ENCODE measurements at regions not wholly inside any gene's neighbourhood (a gene's known extent, or its start where the extent isn't known, plus 50 kb on each side); places are given as distances from the start of the nearest gene placed in this dataset.

DNA sequence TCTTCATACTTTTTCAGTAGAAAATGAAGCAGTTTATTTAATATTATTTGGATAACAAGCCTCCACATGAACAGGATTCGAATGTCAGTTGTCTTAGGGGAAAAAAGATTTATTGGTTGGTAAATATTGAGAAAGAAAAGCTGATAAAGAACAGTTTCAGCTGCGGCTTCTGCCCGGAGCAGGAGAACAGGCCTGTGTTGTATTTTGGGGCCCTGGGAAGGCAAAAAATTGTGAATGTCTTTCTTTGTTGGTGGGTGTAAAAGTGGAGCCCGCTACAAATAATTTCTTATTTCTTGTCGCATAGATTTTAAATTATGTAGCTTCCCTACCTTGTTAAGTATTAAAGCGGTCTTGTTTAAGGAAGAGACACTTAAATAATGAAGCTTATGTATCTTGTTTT is 90.5 kb upstream of the PAX1 start:
- H2BK15ac ChIP-seq (ENCODE audit: low read length) = no peak overlapping the region
- H2AFZ ChIP-seq (ENCODE audit: low read length) = no peak overlapping the region
- no peaks in the 10 kb centered on the region for H3K36me3 ChIP-seq (replicated peaks in 1 of 2; ENCODE audit: control insufficient read depth in 2 of 2, insufficient read depth in 2 of 2, low read length in 2 of 2)
- no peak for DNase-seq (ENCODE audit: low spot score)
- WGBS, 2 donors (ENCODE audit: extremely low coverage in 2 of 2, insufficient read length in 2 of 2, insufficient replicate concordance in 1 of 2) = no CpG with 5 or more reads among the region's 6 CpGs
- H3K4ac ChIP-seq (ENCODE audit: low read length) = no peak overlapping the region
- H4K91ac ChIP-seq (ENCODE audit: low read depth, low read length, poor library complexity) = no peak overlapping the region
- no peak overlapping the region for H2BK5ac ChIP-seq (ENCODE audit: low read length)
- no peak overlapping the region for H3K9ac ChIP-seq (ENCODE audit: low read depth, low read length, poor library complexity)
- H3K27me3 ChIP-seq (ENCODE audit: control insufficient read depth in 3 of 3, insufficient read depth in 3 of 3, low read depth in 1 of 3, low read length in 3 of 3) = no peaks in the 10 kb centered on the region
- no peak overlapping the region for H2BK12ac ChIP-seq (ENCODE audit: low read length)
- no peak overlapping the region for H3K4me2 ChIP-seq (ENCODE audit: insufficient read depth, low read length, poor library complexity, severe bottlenecking)
- no peaks in the 10 kb centered on the region for H3K79me1 ChIP-seq (ENCODE audit: low read depth, low read length)
- H4K8ac ChIP-seq (ENCODE audit: low read depth, low read length) = no peak overlapping the region
- H3K4me1 ChIP-seq (ENCODE audit: control insufficient read depth in 2 of 2, insufficient read depth in 1 of 2, low read depth in 1 of 2, low read length in 2 of 2) = no peaks in the 10 kb centered on the region
- no peak overlapping the region for H3K23ac ChIP-seq (ENCODE audit: low read depth, low read length, poor library complexity)
- no peak overlapping the region for H3K4me3 ChIP-seq (ENCODE audit: low read length in 2 of 2)
- H3K14ac ChIP-seq (ENCODE audit: low read length) = no peak overlapping the region
- H3K27ac ChIP-seq (replicated peaks; ENCODE audit: low read length) = no peak overlapping the region
- no peaks in the 10 kb centered on the region for H3K9me3 ChIP-seq (replicated peaks in 1 of 2; ENCODE audit: control insufficient read depth in 2 of 2, insufficient read depth in 1 of 2, low read depth in 1 of 2, low read length in 2 of 2)
- H2AK5ac ChIP-seq (ENCODE audit: low read depth, low read length) = no peak overlapping the region
- no peak overlapping the region for H2BK120ac ChIP-seq (ENCODE audit: low read depth, low read length)
- no peak overlapping the region for H3K18ac ChIP-seq (ENCODE audit: low read length)

DNA sequence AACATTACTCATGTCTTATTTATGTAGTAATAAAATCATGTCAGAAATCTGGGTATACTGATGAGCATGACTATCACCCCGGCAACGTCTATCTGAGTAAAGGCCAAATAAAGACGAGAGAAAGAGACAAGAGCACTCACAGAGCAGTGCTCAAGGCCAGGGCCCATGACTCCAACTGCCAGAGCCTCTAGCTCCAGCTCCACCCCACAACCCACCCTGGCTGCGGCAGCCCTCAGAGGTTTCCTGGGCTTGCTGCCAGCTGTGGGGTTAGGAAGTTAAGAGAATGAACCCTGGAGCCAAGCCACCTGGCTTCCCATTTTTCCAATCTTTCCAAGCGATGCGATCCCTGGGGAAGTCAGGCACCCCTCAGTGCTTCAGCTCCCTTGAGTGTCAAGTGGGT is 92.0 kb upstream of the PAX1 start:
- no peak overlapping the region for H3K4ac ChIP-seq (ENCODE audit: low read length)
- H3K9ac ChIP-seq (ENCODE audit: low read depth, low read length, poor library complexity) = no peak overlapping the region
- no peak overlapping the region for H3K14ac ChIP-seq (ENCODE audit: low read length)
- no peaks in the 10 kb centered on the region for H3K27me3 ChIP-seq (ENCODE audit: control insufficient read depth in 3 of 3, insufficient read depth in 3 of 3, low read depth in 1 of 3, low read length in 3 of 3)
- no peak overlapping the region for H3K18ac ChIP-seq (ENCODE audit: low read length)
- H2BK5ac ChIP-seq (ENCODE audit: low read length) = no peak overlapping the region
- H2AFZ ChIP-seq (ENCODE audit: low read length) = no peak overlapping the region
- no peaks in the 10 kb centered on the region for H3K36me3 ChIP-seq (replicated peaks in 1 of 2; ENCODE audit: control insufficient read depth in 2 of 2, insufficient read depth in 2 of 2, low read length in 2 of 2)
- H3K23ac ChIP-seq (ENCODE audit: low read depth, low read length, poor library complexity) = no peak overlapping the region
- no peak overlapping the region for H2BK15ac ChIP-seq (ENCODE audit: low read length)
- no peak overlapping the region for H2BK120ac ChIP-seq (ENCODE audit: low read depth, low read length)
- no CpG with 5 or more reads among the region's 6 CpGs for WGBS, 2 donors (ENCODE audit: extremely low coverage in 2 of 2, insufficient read length in 2 of 2, insufficient replicate concordance in 1 of 2)
- no peak overlapping the region for H3K4me3 ChIP-seq (ENCODE audit: low read length in 2 of 2)
- H4K91ac ChIP-seq (ENCODE audit: low read depth, low read length, poor library complexity) = no peak overlapping the region
- H3K27ac ChIP-seq (replicated peaks; ENCODE audit: low read length) = no peak overlapping the region
- no peak overlapping the region for H2BK12ac ChIP-seq (ENCODE audit: low read length)
- H3K79me1 ChIP-seq (ENCODE audit: low read depth, low read length) = no peaks in the 10 kb centered on the region
- no peak overlapping the region for H3K4me2 ChIP-seq (ENCODE audit: insufficient read depth, low read length, poor library complexity, severe bottlenecking)
- no peaks in the 10 kb centered on the region for H3K4me1 ChIP-seq (ENCODE audit: control insufficient read depth in 2 of 2, insufficient read depth in 1 of 2, low read depth in 1 of 2, low read length in 2 of 2)
- H3K9me3 ChIP-seq (replicated peaks in 1 of 2; ENCODE audit: control insufficient read depth in 2 of 2, insufficient read depth in 1 of 2, low read depth in 1 of 2, low read length in 2 of 2) = no peaks in the 10 kb centered on the region
- DNase-seq (ENCODE audit: low spot score) = no peak
- H2AK5ac ChIP-seq (ENCODE audit: low read depth, low read length) = no peak overlapping the region
- H4K8ac ChIP-seq (ENCODE audit: low read depth, low read length) = no peak overlapping the region

DNA sequence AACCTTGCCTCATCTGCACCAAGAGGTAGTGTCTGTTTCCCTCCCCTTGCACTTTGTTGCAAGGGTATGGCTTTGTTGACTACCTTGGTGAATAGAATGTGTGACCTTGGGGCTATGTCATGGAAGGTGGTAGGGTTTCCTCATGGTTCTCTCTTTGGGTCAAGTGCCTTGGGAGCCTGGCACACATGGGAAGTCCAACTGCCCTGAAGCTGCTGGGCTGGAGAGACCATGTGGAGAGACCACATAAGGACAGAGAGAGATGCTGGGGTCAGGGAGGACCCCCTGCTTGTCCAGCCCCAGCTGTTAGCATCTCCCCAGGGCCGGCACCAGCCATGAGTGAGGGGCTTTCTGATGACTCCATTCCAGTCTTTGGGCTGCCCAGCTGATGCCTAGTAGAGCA is 95.5 kb upstream of the PAX1 start:
- Histone ChIP-seq H3K4me1 (ENCODE audit: control insufficient read depth in 2 of 2, insufficient read depth in 1 of 2, low read depth in 1 of 2, low read length in 2 of 2) (no peaks in the 10 kb centered on the region), H2AFZ (ENCODE audit: low read length) (no peak overlapping the region), H3K14ac (ENCODE audit: low read length) (no peak overlapping the region), H2BK120ac (ENCODE audit: low read depth, low read length) (no peak overlapping the region), H3K4me3 (ENCODE audit: low read length in 2 of 2) (no peak overlapping the region), H3K27me3 (ENCODE audit: control insufficient read depth in 3 of 3, insufficient read depth in 3 of 3, low read depth in 1 of 3, low read length in 3 of 3) (no peaks in the 10 kb centered on the region), H4K8ac (ENCODE audit: low read depth, low read length) (no peak overlapping the region), H3K79me1 (ENCODE audit: low read depth, low read length) (no peaks in the 10 kb centered on the region), H3K23ac (ENCODE audit: low read depth, low read length, poor library complexity) (no peak overlapping the region), H2AK5ac (ENCODE audit: low read depth, low read length) (no peak overlapping the region), H3K4me2 (ENCODE audit: insufficient read depth, low read length, poor library complexity, severe bottlenecking) (no peak overlapping the region), H3K18ac (ENCODE audit: low read length) (no peak overlapping the region), H3K9ac (ENCODE audit: low read depth, low read length, poor library complexity) (no peak overlapping the region), H3K9me3 (replicated peaks in 1 of 2; ENCODE audit: control insufficient read depth in 2 of 2, insufficient read depth in 1 of 2, low read depth in 1 of 2, low read length in 2 of 2) (no peaks in the 10 kb centered on the region), H4K91ac (ENCODE audit: low read depth, low read length, poor library complexity) (no peak overlapping the region), H2BK5ac (ENCODE audit: low read length) (no peak overlapping the region), H3K4ac (ENCODE audit: low read length) (no peak overlapping the region), H2BK15ac (ENCODE audit: low read length) (no peak overlapping the region), H2BK12ac (ENCODE audit: low read length) (no peak overlapping the region), H3K36me3 (replicated peaks in 1 of 2; ENCODE audit: control insufficient read depth in 2 of 2, insufficient read depth in 2 of 2, low read length in 2 of 2) (no peaks in the 10 kb centered on the region), H3K27ac (replicated peaks; ENCODE audit: low read length) (no peak overlapping the region)
- WGBS, 2 donors (ENCODE audit: extremely low coverage in 2 of 2, insufficient read length in 2 of 2, insufficient replicate concordance in 1 of 2) = no CpG with 5 or more reads among the region's 1 CpG
- no peak for DNase-seq (ENCODE audit: low spot score)

DNA sequence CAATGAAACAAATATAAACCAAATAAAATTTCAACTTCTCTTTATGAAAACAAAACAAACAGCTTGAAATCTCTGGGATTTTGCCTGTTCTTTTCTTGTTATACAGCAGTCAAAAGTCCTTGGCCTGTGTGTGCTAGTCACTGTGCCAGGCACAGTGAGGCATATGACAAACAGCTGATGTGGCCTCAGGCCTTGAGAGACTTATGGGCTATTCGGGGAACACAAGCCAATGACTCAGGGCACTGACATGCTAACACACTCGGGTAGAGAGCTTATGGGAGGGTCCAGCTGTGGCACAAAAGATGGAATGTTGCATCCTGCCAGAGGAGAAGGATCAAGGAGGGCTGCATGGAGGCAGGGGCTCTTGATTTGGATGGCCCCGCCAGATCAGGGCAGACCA is 95.4 kb upstream of the NKX2-2 start:
- Histone ChIP-seq H2BK120ac (ENCODE audit: low read depth, low read length) (no peak overlapping the region), H3K4me2 (ENCODE audit: insufficient read depth, low read length, poor library complexity, severe bottlenecking) (no peak overlapping the region), H3K4me3 (ENCODE audit: low read length in 2 of 2) (no peak overlapping the region), H2AFZ (ENCODE audit: low read length) (no peak overlapping the region), H3K23ac (ENCODE audit: low read depth, low read length, poor library complexity) (peak overlapping the region; percentile 31), H4K8ac (ENCODE audit: low read depth, low read length) (no peak overlapping the region), H3K4ac (ENCODE audit: low read length) (no peak overlapping the region), H2BK12ac (ENCODE audit: low read length) (no peak overlapping the region), H3K18ac (ENCODE audit: low read length) (no peak overlapping the region), H3K9ac (ENCODE audit: low read depth, low read length, poor library complexity) (no peak overlapping the region), H3K79me1 (ENCODE audit: low read depth, low read length) (no peaks in the 10 kb centered on the region), H3K27ac (replicated peaks; ENCODE audit: low read length) (no peak overlapping the region), H3K9me3 (replicated peaks in 1 of 2; ENCODE audit: control insufficient read depth in 2 of 2, insufficient read depth in 1 of 2, low read depth in 1 of 2, low read length in 2 of 2) (no peaks in the 10 kb centered on the region), H3K14ac (ENCODE audit: low read length) (no peak overlapping the region), H2BK15ac (ENCODE audit: low read length) (no peak overlapping the region), H3K27me3 (ENCODE audit: control insufficient read depth in 3 of 3, insufficient read depth in 3 of 3, low read depth in 1 of 3, low read length in 3 of 3) (no peaks in the 10 kb centered on the region), H2BK5ac (ENCODE audit: low read length) (no peak overlapping the region), H4K91ac (ENCODE audit: low read depth, low read length, poor library complexity) (no peak overlapping the region), H3K4me1 (ENCODE audit: control insufficient read depth in 2 of 2, insufficient read depth in 1 of 2, low read depth in 1 of 2, low read length in 2 of 2) (no peaks in the 10 kb centered on the region), H2AK5ac (ENCODE audit: low read depth, low read length) (no peak overlapping the region), H3K36me3 (replicated peaks in 1 of 2; ENCODE audit: control insufficient read depth in 2 of 2, insufficient read depth in 2 of 2, low read length in 2 of 2) (no peaks in the 10 kb centered on the region)
- WGBS, 2 donors (ENCODE audit: extremely low coverage in 2 of 2, insufficient read length in 2 of 2, insufficient replicate concordance in 1 of 2) = no CpG with 5 or more reads among the region's 3 CpGs
- DNase-seq (ENCODE audit: low spot score) = no peak
